Fibroblast of lung (primary cell): ENCODE measurements at regions not wholly inside any gene's neighbourhood (a gene's known extent, or its start where the extent isn't known, plus 50 kb on each side); places are given as distances from the start of the nearest gene placed in this dataset.

ENCODE experiments used
- DNase-seq, 2 donors: peaks; one replicate each; pipeline versions ENCODE4 v3.0.0 to v3.0.0-alpha.2; 2010; ENCODE audit warnings: low read depth in 2 of 2
- H2AFZ ChIP-seq: 2 replicates; pipeline ENCODE4 v1.5.1; 2012; ENCODE audit warnings: low read length, control low read depth, inconsistent platforms
- H3K27ac ChIP-seq: 2 replicates; pipeline ENCODE4 v1.5.1; 2011; ENCODE audit warnings: low read length, control low read depth; ENCODE audit not compliant: insufficient read depth
- H3K27me3 ChIP-seq: 2 replicates; pipeline ENCODE4 v1.5.1; 2011; ENCODE audit warnings: mild to moderate bottlenecking, low read length; ENCODE audit not compliant: control insufficient read depth, insufficient read depth
- H3K36me3 ChIP-seq: 2 replicates; pipeline ENCODE4 v1.5.1; 2011; ENCODE audit warnings: low read length; ENCODE audit not compliant: control insufficient read depth, insufficient read depth
- H3K4me1 ChIP-seq: 2 replicates; pipeline ENCODE4 v1.5.1; 2011; ENCODE audit warnings: low read length; ENCODE audit not compliant: control insufficient read depth, insufficient read depth; ENCODE audit errors: extremely low read depth
- H3K4me2 ChIP-seq: 2 replicates; pipeline ENCODE4 v1.5.1; 2011; ENCODE audit warnings: low read length, control low read depth; ENCODE audit not compliant: insufficient read depth; ENCODE audit errors: extremely low read depth
- H3K4me3 ChIP-seq, 4 experiments: fragments of 200-600 bp in 1 of 4; sonication (generic) in 1 of 4; replicated peaks in 1 of 4; 2 replicates each; pipeline ENCODE4 v1.5.1; 2011 to 2016; ENCODE audit warnings: low read length in 4 of 4, low read depth in 3 of 4, mild to moderate bottlenecking in 3 of 4, control low read depth in 2 of 4, inconsistent platforms in 1 of 4, mixed read lengths in 1 of 4; ENCODE audit not compliant: insufficient read depth in 1 of 4; ENCODE audit errors: control extremely low read depth in 1 of 4
- H3K79me2 ChIP-seq: 2 replicates; pipeline ENCODE4 v1.5.1; 2012; ENCODE audit warnings: mild to moderate bottlenecking, low read length, inconsistent platforms; ENCODE audit not compliant: control insufficient read depth, insufficient read depth
- H3K9ac ChIP-seq: 2 replicates; pipeline ENCODE4 v1.5.1; 2011; ENCODE audit warnings: mild to moderate bottlenecking, low read length, control low read depth; ENCODE audit not compliant: insufficient read depth
- H3K9me3 ChIP-seq: 2 replicates; pipeline ENCODE4 v1.5.1; 2012; ENCODE audit warnings: low read depth, low read length; ENCODE audit not compliant: control insufficient read depth, insufficient read depth
- H4K20me1 ChIP-seq: 2 replicates; pipeline ENCODE4 v1.5.1; 2011; ENCODE audit warnings: low read length; ENCODE audit not compliant: control insufficient read depth, insufficient read depth; ENCODE audit errors: extremely low read depth
- CTCF ChIP-seq, 2 donors: IDR thresholded peaks in 1 of 2; conservative IDR thresholded peaks in 1 of 2; 1 replicate in 1 of 2; 2 replicates in 1 of 2; pipeline ENCODE4 v1.5.1; 2011 to 2012; ENCODE audit warnings: low read length in 2 of 2, control low read depth in 1 of 2, inconsistent platforms in 1 of 2, low read depth in 1 of 2, mild to moderate bottlenecking in 1 of 2
- EZH2 ChIP-seq: IDR thresholded peaks from 2 replicates; pipeline ENCODE4 v1.5.1; 2012; ENCODE audit warnings: low read length, control low read depth, mild to moderate bottlenecking; ENCODE audit errors: missing control alignments

- peak; percentile 29 to 47 for DNase-seq
- TF ChIP-seq EZH2: no peak
- no peak for TF ChIP-seq CTCF (conservative IDR thresholded peaks at IDR 0.05 in 1 of 2, IDR thresholded peaks at IDR 0.05 in 1 of 2; ENCODE audit: low read depth in 1 of 2, low read length in 2 of 2)
Observed at GRCh38 chr7:114789161-114789560, 132.7 kb upstream of the MDFIC start.

GRCh38 chr7:114789871-114790311 is 132.0 kb upstream of the MDFIC start:
- TF ChIP-seq EZH2 (no peak), CTCF (conservative IDR thresholded peaks at IDR 0.05 in 1 of 2, IDR thresholded peaks at IDR 0.05 in 1 of 2; ENCODE audit: low read depth in 1 of 2, low read length in 2 of 2) (no peak)
- H3K27me3 ChIP-seq: no peaks in the 10 kb centered on the region
- H2AFZ ChIP-seq: no peak overlapping the region
- no peak overlapping the region for H3K9ac ChIP-seq
- H3K79me2 ChIP-seq: no peaks in the 10 kb centered on the region
- peak overlapping the region; percentile 46 for H3K27ac ChIP-seq
- H4K20me1 ChIP-seq: no peaks in the 10 kb centered on the region
- no peaks in the 10 kb centered on the region for H3K36me3 ChIP-seq
- no peaks in the 10 kb centered on the region for H3K4me1 ChIP-seq
- no peak overlapping the region for H3K4me2 ChIP-seq
- no peaks in the 10 kb centered on the region for H3K9me3 ChIP-seq
- H3K4me3 ChIP-seq: no peak overlapping the region
- peak; percentile 82 to 95 for DNase-seq

More at GRCh38 chr7:114789161-114789560, 132.7 kb upstream of the MDFIC start:
- no peaks in the 10 kb centered on the region for H3K27me3 ChIP-seq
- no peak overlapping the region for H2AFZ ChIP-seq
- H3K9me3 ChIP-seq: no peaks in the 10 kb centered on the region
- no peak overlapping the region for H3K9ac ChIP-seq
- no peak overlapping the region for H3K27ac ChIP-seq
- no peak overlapping the region for H3K4me3 ChIP-seq
- no peaks in the 10 kb centered on the region for H3K79me2 ChIP-seq
- H3K4me2 ChIP-seq: no peak overlapping the region
- no peaks in the 10 kb centered on the region for H3K36me3 ChIP-seq
- no peaks in the 10 kb centered on the region for H4K20me1 ChIP-seq
- no peaks in the 10 kb centered on the region for H3K4me1 ChIP-seq

GRCh38 chr7:114790521-114790920 is 131.4 kb upstream of the MDFIC start:
- H2AFZ ChIP-seq: no peak overlapping the region
- no peaks in the 10 kb centered on the region for H3K4me1 ChIP-seq
- no peak overlapping the region for H3K27ac ChIP-seq
- TF ChIP-seq EZH2 (no peak), CTCF (conservative IDR thresholded peaks at IDR 0.05 in 1 of 2, IDR thresholded peaks at IDR 0.05 in 1 of 2; ENCODE audit: low read depth in 1 of 2, low read length in 2 of 2) (no peak)
- H3K9ac ChIP-seq: no peak overlapping the region
- no peaks in the 10 kb centered on the region for H3K9me3 ChIP-seq
- no peaks in the 10 kb centered on the region for H4K20me1 ChIP-seq
- H3K4me3 ChIP-seq: no peak overlapping the region
- no peaks in the 10 kb centered on the region for H3K27me3 ChIP-seq
- no peak for DNase-seq
- H3K4me2 ChIP-seq: no peak overlapping the region
- H3K36me3 ChIP-seq: no peaks in the 10 kb centered on the region
- no peaks in the 10 kb centered on the region for H3K79me2 ChIP-seq
